Ishikawa (cell line): ENCODE measurements at regions not wholly inside any gene's neighbourhood (a gene's known extent, or its start where the extent isn't known, plus 50 kb on each side); places are given as distances from the start of the nearest gene placed in this dataset.

ENCODE experiments used
- CEBPB ChIP-seq: IDR thresholded peaks from 2 replicates; pipeline ENCODE4 v1.6.1; 2012
- CREB1 ChIP-seq: IDR thresholded peaks from 2 replicates; pipeline ENCODE4 v1.6.1; 2012; ENCODE audit warnings: low read depth
- EGR1 ChIP-seq: IDR thresholded peaks from 2 replicates; pipeline ENCODE4 v1.6.1; 2012
- EP300 ChIP-seq: IDR thresholded peaks from 2 replicates; pipeline ENCODE4 v1.6.1; 2012; ENCODE audit warnings: borderline replicate concordance
- FOXM1 ChIP-seq: IDR thresholded peaks from 2 replicates; pipeline ENCODE4 v1.6.1; 2012; ENCODE audit warnings: low read depth, borderline replicate concordance
- RAD21 ChIP-seq: IDR thresholded peaks from 2 replicates; pipeline ENCODE4 v1.6.1; 2012; ENCODE audit warnings: low read depth
- TAF1 ChIP-seq: IDR thresholded peaks from 2 replicates; pipeline ENCODE4 v1.6.1; 2012; ENCODE audit warnings: low read depth, mild to moderate bottlenecking
- TCF12 ChIP-seq: IDR thresholded peaks from 2 replicates; pipeline ENCODE4 v1.6.1; 2012; ENCODE audit warnings: low read depth
- TEAD4 ChIP-seq: IDR thresholded peaks from 2 replicates; pipeline ENCODE4 v1.6.1; 2012
- YY1 ChIP-seq: IDR thresholded peaks from 2 replicates; pipeline ENCODE4 v1.6.1; 2012; ENCODE audit warnings: low read depth
- TF ChIP-seq, protein P1 (sequence below): IDR thresholded peaks from 2 replicates; pipeline ENCODE4 v1.6.1; 2012; ENCODE audit warnings: low read depth, mild to moderate bottlenecking
- TF ChIP-seq, protein P2 (sequence below): IDR thresholded peaks from 2 replicates; pipeline ENCODE4 v1.6.1; 2012
- TF ChIP-seq, protein P3 (sequence below): IDR thresholded peaks from 2 replicates; pipeline ENCODE4 v1.6.1; 2012

GRCh38 chr13:73250061-73250460 lies 191.3 kb downstream of the KLF5 start:
- TF ChIP-seq EP300 (no peak), EGR1 (no peak), TAF1 (no peak), YY1 (no peak), TEAD4 (no peak), RAD21 (no peak), FOXM1 (no peak), CEBPB (no peak), TCF12 (no peak), CREB1 (no peak)
- TF ChIP-seq, protein P1, sequence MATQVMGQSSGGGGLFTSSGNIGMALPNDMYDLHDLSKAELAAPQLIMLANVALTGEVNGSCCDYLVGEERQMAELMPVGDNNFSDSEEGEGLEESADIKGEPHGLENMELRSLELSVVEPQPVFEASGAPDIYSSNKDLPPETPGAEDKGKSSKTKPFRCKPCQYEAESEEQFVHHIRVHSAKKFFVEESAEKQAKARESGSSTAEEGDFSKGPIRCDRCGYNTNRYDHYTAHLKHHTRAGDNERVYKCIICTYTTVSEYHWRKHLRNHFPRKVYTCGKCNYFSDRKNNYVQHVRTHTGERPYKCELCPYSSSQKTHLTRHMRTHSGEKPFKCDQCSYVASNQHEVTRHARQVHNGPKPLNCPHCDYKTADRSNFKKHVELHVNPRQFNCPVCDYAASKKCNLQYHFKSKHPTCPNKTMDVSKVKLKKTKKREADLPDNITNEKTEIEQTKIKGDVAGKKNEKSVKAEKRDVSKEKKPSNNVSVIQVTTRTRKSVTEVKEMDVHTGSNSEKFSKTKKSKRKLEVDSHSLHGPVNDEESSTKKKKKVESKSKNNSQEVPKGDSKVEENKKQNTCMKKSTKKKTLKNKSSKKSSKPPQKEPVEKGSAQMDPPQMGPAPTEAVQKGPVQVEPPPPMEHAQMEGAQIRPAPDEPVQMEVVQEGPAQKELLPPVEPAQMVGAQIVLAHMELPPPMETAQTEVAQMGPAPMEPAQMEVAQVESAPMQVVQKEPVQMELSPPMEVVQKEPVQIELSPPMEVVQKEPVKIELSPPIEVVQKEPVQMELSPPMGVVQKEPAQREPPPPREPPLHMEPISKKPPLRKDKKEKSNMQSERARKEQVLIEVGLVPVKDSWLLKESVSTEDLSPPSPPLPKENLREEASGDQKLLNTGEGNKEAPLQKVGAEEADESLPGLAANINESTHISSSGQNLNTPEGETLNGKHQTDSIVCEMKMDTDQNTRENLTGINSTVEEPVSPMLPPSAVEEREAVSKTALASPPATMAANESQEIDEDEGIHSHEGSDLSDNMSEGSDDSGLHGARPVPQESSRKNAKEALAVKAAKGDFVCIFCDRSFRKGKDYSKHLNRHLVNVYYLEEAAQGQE: no peak
- TF ChIP-seq, protein P2, sequence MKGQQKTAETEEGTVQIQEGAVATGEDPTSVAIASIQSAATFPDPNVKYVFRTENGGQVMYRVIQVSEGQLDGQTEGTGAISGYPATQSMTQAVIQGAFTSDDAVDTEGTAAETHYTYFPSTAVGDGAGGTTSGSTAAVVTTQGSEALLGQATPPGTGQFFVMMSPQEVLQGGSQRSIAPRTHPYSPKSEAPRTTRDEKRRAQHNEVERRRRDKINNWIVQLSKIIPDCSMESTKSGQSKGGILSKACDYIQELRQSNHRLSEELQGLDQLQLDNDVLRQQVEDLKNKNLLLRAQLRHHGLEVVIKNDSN: no peak
- TF ChIP-seq, protein P3, sequence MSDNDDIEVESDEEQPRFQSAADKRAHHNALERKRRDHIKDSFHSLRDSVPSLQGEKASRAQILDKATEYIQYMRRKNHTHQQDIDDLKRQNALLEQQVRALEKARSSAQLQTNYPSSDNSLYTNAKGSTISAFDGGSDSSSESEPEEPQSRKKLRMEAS: no peak
